DND-41 (cell line): ENCODE measurements at regions not wholly inside any gene's neighbourhood (a gene's known extent, or its start where the extent isn't known, plus 50 kb on each side); places are given as distances from the start of the nearest gene placed in this dataset.

Experiments
- ATAC-seq: fragments of 200-7000 bp; cut with Tn5 transposase; 3 replicates; pipeline ENCODE4 v1.9.1; 2021; ENCODE audit warnings: low read depth; ENCODE audit not compliant: insufficient read depth
- DNase-seq: peaks from one replicate; pipeline ENCODE4 v3.0.0-alpha.2; 2020
- H2AFZ ChIP-seq: 2 replicates; pipeline ENCODE4 v1.6.0; 2012; ENCODE audit warnings: low read depth, low read length
- H3K27ac ChIP-seq: 2 replicates; pipeline ENCODE4 v1.5.1; 2012; ENCODE audit warnings: low read length, inconsistent platforms
- H3K27me3 ChIP-seq: fragments of 200-600 bp; sonication (generic); 2 replicates; pipeline ENCODE4 v1.6.0; 2012; ENCODE audit warnings: low read length, mild to moderate bottlenecking, inconsistent platforms; ENCODE audit not compliant: insufficient read depth, poor library complexity
- H3K36me3 ChIP-seq: 2 replicates; pipeline ENCODE4 v1.5.1; 2012; ENCODE audit warnings: low read length, inconsistent platforms; ENCODE audit not compliant: insufficient read depth
- H3K4me1 ChIP-seq: 2 replicates; pipeline ENCODE4 v1.5.1; 2012; ENCODE audit warnings: mild to moderate bottlenecking, low read length; ENCODE audit not compliant: insufficient read depth
- H3K4me2 ChIP-seq: 2 replicates; pipeline ENCODE4 v1.6.0; 2012; ENCODE audit warnings: mild to moderate bottlenecking, moderate library complexity, low read length, inconsistent platforms; ENCODE audit not compliant: insufficient read depth
- H3K4me3 ChIP-seq, 2 experiments: fragments of 200-600 bp in 1 of 2; shearing (Covaris generic) in 1 of 2; 2 replicates each; pipeline ENCODE4 v1.5.1; 2012 to 2016; ENCODE audit warnings: inconsistent platforms in 2 of 2, low read length in 2 of 2, mild to moderate bottlenecking in 2 of 2, low read depth in 1 of 2, moderate library complexity in 1 of 2
- H3K79me2 ChIP-seq: 2 replicates; pipeline ENCODE4 v1.6.0; 2012; ENCODE audit warnings: low read length, inconsistent platforms; ENCODE audit not compliant: insufficient read depth
- H3K9ac ChIP-seq: 2 replicates; pipeline ENCODE4 v1.6.0; 2012; ENCODE audit warnings: low read depth, mild to moderate bottlenecking, inconsistent platforms, low read length, moderate library complexity
- H3K9me3 ChIP-seq: 2 replicates; pipeline ENCODE4 v1.5.1; 2012; ENCODE audit warnings: low read length, moderate library complexity, mild to moderate bottlenecking, inconsistent platforms; ENCODE audit not compliant: insufficient read depth, severe bottlenecking
- H4K20me1 ChIP-seq: 2 replicates; pipeline ENCODE4 v1.6.0; 2012; ENCODE audit warnings: low read length; ENCODE audit not compliant: insufficient read depth
- CTCF ChIP-seq: IDR thresholded peaks from 2 replicates; pipeline ENCODE4 v1.5.1; 2012; ENCODE audit warnings: borderline replicate concordance, low read length, moderate library complexity, mild to moderate bottlenecking; ENCODE audit not compliant: poor library complexity, severe bottlenecking; ENCODE audit errors: extremely low read depth
- EZH2 ChIP-seq: IDR thresholded peaks from 3 replicates; pipeline ENCODE4 v1.6.1; 2012; ENCODE audit warnings: borderline replicate concordance, low read depth, mild to moderate bottlenecking, moderate library complexity, low read length, inconsistent platforms; ENCODE audit not compliant: severe bottlenecking

GRCh38 chr16:73415286-73415685, 367.4 kb upstream of the ZFHX3 start:
- DNase-seq (no peak), ATAC-seq (no peak)
- no peak for TF ChIP-seq CTCF
- TF ChIP-seq EZH2: no peak
- no peaks in the 10 kb centered on the region for H3K9me3 ChIP-seq
- H4K20me1 ChIP-seq: no peaks in the 10 kb centered on the region
- no peaks in the 10 kb centered on the region for H3K36me3 ChIP-seq
- H3K4me1 ChIP-seq: no peaks in the 10 kb centered on the region
- H3K9ac ChIP-seq: no peak overlapping the region
- H3K4me2 ChIP-seq: no peak overlapping the region
- no peak overlapping the region for H3K4me3 ChIP-seq
- H3K79me2 ChIP-seq: no peaks in the 10 kb centered on the region
- H2AFZ ChIP-seq: no peak overlapping the region
- no peaks in the 10 kb centered on the region for H3K27me3 ChIP-seq
- no peak overlapping the region for H3K27ac ChIP-seq

- Histone ChIP-seq H3K9ac (no peak overlapping the region), H3K4me3 (no peak overlapping the region), H3K27ac (no peak overlapping the region), H3K27me3 (no peaks in the 10 kb centered on the region), H3K4me2 (no peak overlapping the region), H4K20me1 (no peaks in the 10 kb centered on the region), H3K4me1 (no peaks in the 10 kb centered on the region), H3K9me3 (no peaks in the 10 kb centered on the region), H3K79me2 (no peaks in the 10 kb centered on the region), H2AFZ (no peak overlapping the region), H3K36me3 (no peaks in the 10 kb centered on the region)
- no peak for TF ChIP-seq EZH2
- TF ChIP-seq CTCF: no peak
- no peak for ATAC-seq
- DNase-seq: no peak
Measured at GRCh38 chr16:73414638-73415037, 366.7 kb upstream of the ZFHX3 start.

- ATAC-seq: no peak
- TF ChIP-seq EZH2 (no peak), CTCF (no peak)
Measured at GRCh38 chr16:73413830-73414190, 365.9 kb upstream of the ZFHX3 start.

More at GRCh38 chr16:73413830-73414190, 365.9 kb upstream of the ZFHX3 start:
- H3K4me1 ChIP-seq: no peaks in the 10 kb centered on the region
- no peaks in the 10 kb centered on the region for H4K20me1 ChIP-seq
- no peak overlapping the region for H3K27ac ChIP-seq
- H3K36me3 ChIP-seq: no peaks in the 10 kb centered on the region
- no peaks in the 10 kb centered on the region for H3K79me2 ChIP-seq
- no peak overlapping the region for H3K9ac ChIP-seq
- H3K4me3 ChIP-seq: no peak overlapping the region
- no peak for DNase-seq
- H3K27me3 ChIP-seq: no peaks in the 10 kb centered on the region
- H3K9me3 ChIP-seq: no peaks in the 10 kb centered on the region
- no peak overlapping the region for H3K4me2 ChIP-seq
- H2AFZ ChIP-seq: no peak overlapping the region
